ENCODE measurements at regions not wholly inside any gene's neighbourhood (a gene's known extent, or its start where the extent isn't known, plus 50 kb on each side); places are given as distances from the start of the nearest gene placed in this dataset.

DNA sequence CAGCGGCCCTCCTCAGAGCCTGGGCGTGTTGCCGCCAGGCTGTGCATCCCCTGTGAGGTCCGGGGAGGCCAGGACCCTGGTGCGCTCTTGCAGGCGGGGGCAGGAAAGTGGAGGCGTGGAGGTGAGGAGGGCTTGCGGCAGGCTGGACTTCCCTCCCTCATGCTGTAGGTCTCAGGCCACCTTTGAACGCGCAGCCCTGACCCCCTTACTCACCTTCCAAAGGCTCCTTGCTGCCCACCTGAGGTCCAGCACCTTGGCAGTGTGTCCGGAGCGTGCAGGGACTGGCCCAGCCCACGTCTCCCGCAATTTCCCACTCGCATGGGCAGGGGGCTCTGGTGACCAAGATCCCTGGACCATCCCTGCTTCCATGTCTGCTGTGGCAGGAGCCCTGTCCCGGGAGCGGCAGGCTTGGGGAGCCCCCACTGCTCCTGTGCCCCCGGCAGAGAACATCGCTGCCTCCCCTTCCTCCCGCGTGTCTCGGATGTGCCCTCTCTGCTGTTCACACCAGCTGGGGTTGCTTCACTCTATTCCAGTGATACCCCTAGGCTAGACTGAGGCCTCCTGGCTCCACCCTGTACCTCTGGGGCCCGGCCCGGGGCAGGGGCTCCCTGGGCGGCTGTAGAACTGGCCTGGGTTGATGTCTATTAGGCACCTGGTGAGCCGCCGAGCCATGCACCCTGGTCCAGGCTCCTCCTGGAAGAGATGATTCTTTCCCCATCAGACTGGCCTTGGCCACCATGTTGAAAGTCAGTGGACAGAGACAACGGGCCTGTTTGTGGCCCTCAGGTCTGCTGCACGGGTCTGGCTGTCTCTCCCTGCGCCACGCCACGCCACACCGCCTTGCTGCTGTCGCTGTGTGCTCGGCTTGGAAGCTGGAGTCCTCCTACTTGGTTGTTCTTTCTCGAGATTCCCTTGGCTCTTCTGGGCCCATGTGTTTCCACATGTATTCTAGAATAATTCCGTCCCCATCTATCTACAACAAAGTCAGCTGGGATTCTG lies 95.4 kb upstream of the ADRA2C start:
- no peak for DNase-seq
- Histone ChIP-seq H3K9me3 (peaks cover 0 to 20% (median 15%) of the 10 kb centered on the region in 4 donors), H3K27ac (no peak overlapping the region), H3K4me1 (peaks cover 0 to 7% (median 0%) of the 10 kb centered on the region in 4 donors), H3K4me3 (no peak overlapping the region), H3K27me3 (peaks cover 0 to 35% (median under 1%) of the 10 kb centered on the region in 3 donors), H3K36me3 (no peaks in the 10 kb centered on the region)
- intact Hi-C loops (cut with DNase I; ENCODE audit: low total_unique reads): no loop called here
- TF ChIP-seq, protein P1, sequence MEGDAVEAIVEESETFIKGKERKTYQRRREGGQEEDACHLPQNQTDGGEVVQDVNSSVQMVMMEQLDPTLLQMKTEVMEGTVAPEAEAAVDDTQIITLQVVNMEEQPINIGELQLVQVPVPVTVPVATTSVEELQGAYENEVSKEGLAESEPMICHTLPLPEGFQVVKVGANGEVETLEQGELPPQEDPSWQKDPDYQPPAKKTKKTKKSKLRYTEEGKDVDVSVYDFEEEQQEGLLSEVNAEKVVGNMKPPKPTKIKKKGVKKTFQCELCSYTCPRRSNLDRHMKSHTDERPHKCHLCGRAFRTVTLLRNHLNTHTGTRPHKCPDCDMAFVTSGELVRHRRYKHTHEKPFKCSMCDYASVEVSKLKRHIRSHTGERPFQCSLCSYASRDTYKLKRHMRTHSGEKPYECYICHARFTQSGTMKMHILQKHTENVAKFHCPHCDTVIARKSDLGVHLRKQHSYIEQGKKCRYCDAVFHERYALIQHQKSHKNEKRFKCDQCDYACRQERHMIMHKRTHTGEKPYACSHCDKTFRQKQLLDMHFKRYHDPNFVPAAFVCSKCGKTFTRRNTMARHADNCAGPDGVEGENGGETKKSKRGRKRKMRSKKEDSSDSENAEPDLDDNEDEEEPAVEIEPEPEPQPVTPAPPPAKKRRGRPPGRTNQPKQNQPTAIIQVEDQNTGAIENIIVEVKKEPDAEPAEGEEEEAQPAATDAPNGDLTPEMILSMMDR (IDR thresholded peaks at IDR 0.05): no peak
- no peak for TF ChIP-seq POLR2A (IDR thresholded peaks at IDR 0.05)
- TF ChIP-seq EP300 (IDR thresholded peaks at IDR 0.05): no peak
- TF ChIP-seq POLR2AphosphoS5 (IDR thresholded peaks at IDR 0.05): no peak
- WGBS, 5 donors: 89 to 92% (median 91%) methylated on average over 30 to 37 of the region's 37 CpGs

DNA sequence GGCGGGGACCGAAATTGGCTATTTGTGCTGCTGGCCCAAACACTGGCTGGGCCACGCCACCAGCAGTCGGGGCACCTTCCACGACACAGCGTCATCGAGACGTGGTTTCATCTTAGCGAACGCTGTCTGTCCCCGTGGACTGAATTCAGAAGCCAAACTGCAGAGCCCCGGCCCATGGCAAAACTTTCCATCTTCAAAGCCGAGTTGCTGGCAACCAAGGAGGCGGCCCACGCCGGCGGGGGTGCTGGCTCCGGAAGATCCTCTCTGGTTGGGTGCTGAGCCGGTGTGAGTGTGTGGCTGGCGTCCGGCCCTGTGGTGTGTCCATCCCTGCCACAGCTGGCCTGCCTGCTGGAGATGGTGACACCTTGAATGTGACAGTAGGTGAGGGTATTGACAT lies 96.6 kb upstream of the ADRA2C start:
- no peak for TF ChIP-seq POLR2AphosphoS5 (IDR thresholded peaks at IDR 0.05)
- H3K4me3 ChIP-seq: no peak overlapping the region
- no peak overlapping the region for H3K27ac ChIP-seq
- H3K4me1 ChIP-seq: peaks cover 0 to 7% (median 0%) of the 10 kb centered on the region in 4 donors
- 90 to 93% (median 92%) methylated on average over 15 to 21 of the region's 21 CpGs for WGBS, 5 donors
- no peaks in the 10 kb centered on the region for H3K36me3 ChIP-seq
- H3K9me3 ChIP-seq: peaks cover 0 to 20% (median 15%) of the 10 kb centered on the region in 4 donors
- no peak for DNase-seq
- peaks cover 0 to 25% (median 3%) of the 10 kb centered on the region in 3 donors for H3K27me3 ChIP-seq
- intact Hi-C loops (cut with DNase I; ENCODE audit: low total_unique reads): no loop called here

DNA sequence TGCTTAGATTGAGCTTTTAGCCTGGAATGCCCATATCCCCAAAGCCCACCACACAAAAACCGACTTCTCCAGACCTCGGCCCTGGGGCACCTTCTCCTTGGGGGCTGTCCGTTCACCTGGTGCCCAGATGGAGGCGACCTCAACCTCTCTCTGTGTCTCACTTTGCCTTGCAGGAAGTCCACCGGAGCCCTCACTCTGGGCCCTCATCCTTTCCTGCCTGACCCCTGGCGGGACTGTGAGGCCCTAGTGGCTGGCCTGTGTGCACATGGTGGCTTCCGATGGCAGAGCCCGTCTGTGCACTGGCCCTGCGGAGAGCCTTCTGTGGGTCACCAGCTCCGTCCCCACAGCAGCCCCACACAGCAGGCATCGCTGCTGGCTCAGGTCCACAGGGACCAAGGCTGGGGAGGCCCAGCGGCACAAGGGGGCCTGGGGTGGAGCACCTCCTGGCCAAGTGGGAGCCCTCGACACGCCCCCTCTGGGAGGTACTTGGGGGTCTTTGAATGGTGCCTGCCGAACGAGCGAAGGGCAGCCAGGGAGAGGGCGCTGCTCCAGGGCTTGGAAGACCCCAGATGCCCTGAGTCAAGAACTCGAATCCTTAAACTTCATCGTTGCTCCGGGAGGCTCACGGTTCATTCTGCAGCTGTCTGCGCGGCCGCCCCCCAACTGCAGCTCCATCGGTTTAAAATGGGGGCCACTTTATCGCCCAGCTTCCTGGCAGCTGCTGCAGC lies 97.2 kb upstream of the ADRA2C start:
- Histone ChIP-seq H3K27me3 (peaks cover 0 to 20% (median 3%) of the 10 kb centered on the region in 3 donors), H3K27ac (no peak overlapping the region), H3K36me3 (no peaks in the 10 kb centered on the region), H3K9me3 (peaks cover 0 to 20% (median 15%) of the 10 kb centered on the region in 4 donors), H3K4me1 (peaks cover 0 to 7% (median 0%) of the 10 kb centered on the region in 4 donors), H3K4me3 (no peak overlapping the region)
- WGBS, 5 donors: 88 to 93% (median 88%) methylated on average over 18 to 27 of the region's 27 CpGs
- TF ChIP-seq EP300 (IDR thresholded peaks at IDR 0.05) (no peak), POLR2AphosphoS5 (IDR thresholded peaks at IDR 0.05) (no peak)
- intact Hi-C loops (cut with DNase I; ENCODE audit: low total_unique reads): no loop called here
- no peak for DNase-seq

DNA sequence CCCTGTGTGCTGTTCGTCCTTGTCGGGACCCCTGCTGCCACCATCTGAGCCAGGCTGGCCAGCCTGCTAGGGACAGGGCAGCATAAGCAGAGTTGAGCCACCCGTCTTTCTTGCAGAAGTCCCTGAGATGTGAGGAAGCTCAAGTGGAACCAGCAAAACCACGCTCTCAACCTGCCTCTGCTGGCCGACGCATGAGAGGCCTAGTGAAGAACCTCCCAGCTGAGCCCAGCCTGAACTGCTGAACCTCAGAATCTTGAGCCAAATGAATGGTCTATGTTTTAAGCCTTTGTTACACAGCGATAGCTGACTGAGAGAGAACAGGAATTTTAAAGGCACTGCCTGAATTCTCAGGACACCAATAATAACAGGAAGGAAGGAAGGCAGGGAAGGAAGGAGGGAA lies 98.9 kb upstream of the ADRA2C start:
- Histone ChIP-seq H3K36me3 (no peaks in the 10 kb centered on the region), H3K4me1 (peaks cover 0 to 7% (median 0%) of the 10 kb centered on the region in 4 donors), H3K27ac (no peak overlapping the region), H3K9me3 (peaks cover 0 to 15% (median 13%) of the 10 kb centered on the region in 4 donors), H3K27me3 (peaks cover 0 to 8% (median 3%) of the 10 kb centered on the region in 3 donors), H3K4me3 (no peak overlapping the region)
- TF ChIP-seq, protein P1 (IDR thresholded peaks at IDR 0.05): no peak
- TF ChIP-seq POLR2AphosphoS5 (IDR thresholded peaks at IDR 0.05): no peak
- no peak for TF ChIP-seq EP300 (IDR thresholded peaks at IDR 0.05)
- no peak for TF ChIP-seq POLR2A (IDR thresholded peaks at IDR 0.05)
- 74 to 95% (median 82%) methylated on average over 7 of the region's 7 CpGs for WGBS, 5 donors
- DNase-seq: no peak
- intact Hi-C loops (cut with DNase I; ENCODE audit: low total_unique reads): no loop called here

DNA sequence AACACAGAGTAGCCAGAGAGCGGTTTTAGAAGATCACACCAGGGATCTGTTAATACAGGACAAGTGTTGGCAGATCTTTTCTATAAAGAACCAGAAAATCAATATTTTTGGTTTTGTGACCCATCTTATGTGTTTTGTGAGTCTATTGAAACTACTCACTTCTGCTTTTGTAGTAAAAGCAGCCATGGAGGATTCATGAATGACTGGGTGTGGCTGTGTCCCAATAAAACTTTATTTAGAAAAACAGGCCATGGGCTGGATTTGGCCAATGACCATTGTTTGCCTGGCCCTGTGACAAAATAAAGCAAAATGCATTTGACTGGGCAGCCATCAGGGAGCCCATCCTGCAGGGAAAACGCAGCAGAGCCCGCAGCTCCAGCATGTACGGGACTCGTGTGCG lies 99.9 kb upstream of the ADRA2C start:
- Histone ChIP-seq H3K27ac (no peak overlapping the region), H3K4me3 (no peak overlapping the region), H3K27me3 (peaks cover 0 to 14% (median 3%) of the 10 kb centered on the region in 3 donors), H3K9me3 (peaks cover 0 to 12% (median 12%) of the 10 kb centered on the region in 4 donors), H3K36me3 (no peaks in the 10 kb centered on the region), H3K4me1 (no peaks in the 10 kb centered on the region)
- 77 to 95% (median 94%) methylated on average over 3 to 6 of the region's 6 CpGs for WGBS, 5 donors
- TF ChIP-seq, protein P1 (IDR thresholded peaks at IDR 0.05): no peak
- TF ChIP-seq POLR2AphosphoS5 (IDR thresholded peaks at IDR 0.05) (no peak), POLR2A (IDR thresholded peaks at IDR 0.05) (no peak), EP300 (IDR thresholded peaks at IDR 0.05) (no peak)
- intact Hi-C loops (cut with DNase I; ENCODE audit: low total_unique reads): no loop called here
- no peak for DNase-seq

Measured in stomach (tissue), 8 donors.